ENCODE measurements at regions not wholly inside any gene's neighbourhood (a gene's known extent, or its start where the extent isn't known, plus 50 kb on each side); places are given as distances from the start of the nearest gene placed in this dataset.

DNA sequence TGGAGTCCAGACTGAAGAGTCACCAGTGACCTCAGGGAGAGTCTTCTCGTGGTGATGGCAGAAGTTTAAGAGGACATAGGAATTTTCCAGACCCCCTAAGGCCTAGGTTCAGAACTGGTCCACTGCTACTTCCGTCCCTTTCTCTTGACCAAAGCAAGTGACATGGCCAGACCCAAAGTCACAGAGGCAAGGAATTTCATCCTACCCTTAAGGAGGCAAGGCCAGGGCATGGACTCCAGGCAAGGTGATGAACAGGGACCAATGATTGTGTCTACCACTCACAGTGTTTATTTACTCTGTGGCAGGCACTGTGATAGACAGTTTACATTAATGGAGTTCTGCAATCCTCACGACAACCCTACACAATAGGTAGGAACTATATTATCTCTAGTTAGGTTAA lies 265.1 kb downstream of the GLI2 start:
- H3K27ac Mint-ChIP-seq: no peak overlapping the region
- H3K4me1 Mint-ChIP-seq: peaks cover 6% of the 10 kb centered on the region
- H3K36me3 Mint-ChIP-seq (ENCODE audit: low read depth): no peaks in the 10 kb centered on the region
- TF ChIP-seq, protein P1, sequence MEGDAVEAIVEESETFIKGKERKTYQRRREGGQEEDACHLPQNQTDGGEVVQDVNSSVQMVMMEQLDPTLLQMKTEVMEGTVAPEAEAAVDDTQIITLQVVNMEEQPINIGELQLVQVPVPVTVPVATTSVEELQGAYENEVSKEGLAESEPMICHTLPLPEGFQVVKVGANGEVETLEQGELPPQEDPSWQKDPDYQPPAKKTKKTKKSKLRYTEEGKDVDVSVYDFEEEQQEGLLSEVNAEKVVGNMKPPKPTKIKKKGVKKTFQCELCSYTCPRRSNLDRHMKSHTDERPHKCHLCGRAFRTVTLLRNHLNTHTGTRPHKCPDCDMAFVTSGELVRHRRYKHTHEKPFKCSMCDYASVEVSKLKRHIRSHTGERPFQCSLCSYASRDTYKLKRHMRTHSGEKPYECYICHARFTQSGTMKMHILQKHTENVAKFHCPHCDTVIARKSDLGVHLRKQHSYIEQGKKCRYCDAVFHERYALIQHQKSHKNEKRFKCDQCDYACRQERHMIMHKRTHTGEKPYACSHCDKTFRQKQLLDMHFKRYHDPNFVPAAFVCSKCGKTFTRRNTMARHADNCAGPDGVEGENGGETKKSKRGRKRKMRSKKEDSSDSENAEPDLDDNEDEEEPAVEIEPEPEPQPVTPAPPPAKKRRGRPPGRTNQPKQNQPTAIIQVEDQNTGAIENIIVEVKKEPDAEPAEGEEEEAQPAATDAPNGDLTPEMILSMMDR (IDR thresholded peaks at IDR 0.05; ENCODE audit: unreplicated experiment in 3 of 3): no peak
- no peaks in the 10 kb centered on the region for H3K9me3 Mint-ChIP-seq
- no peak overlapping the region for H3K4me3 Mint-ChIP-seq
- H3K27me3 Mint-ChIP-seq (ENCODE audit: low read depth): peaks cover 15% of the 10 kb centered on the region

DNA sequence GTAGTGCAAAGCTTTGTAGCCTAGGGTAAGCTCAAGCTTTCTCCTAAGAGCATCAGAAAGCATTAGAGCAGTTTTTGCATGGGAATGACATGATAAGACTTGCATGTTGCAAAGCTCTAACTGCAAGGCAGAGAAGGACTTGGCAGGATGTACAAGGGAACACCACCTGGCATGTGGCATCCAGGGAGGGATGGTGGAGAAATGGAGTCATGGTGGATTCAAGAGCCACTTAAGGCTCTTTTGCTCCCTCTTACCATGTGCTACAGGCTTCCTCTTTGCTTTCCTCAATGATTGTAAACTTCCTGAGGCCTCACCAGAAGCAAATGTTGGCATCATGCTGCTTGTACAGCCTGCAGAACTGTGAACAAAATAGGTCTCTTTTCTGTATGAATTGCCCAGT lies 266.0 kb downstream of the GLI2 start:
- H3K4me3 Mint-ChIP-seq: no peak overlapping the region
- H3K4me1 Mint-ChIP-seq: peaks cover 11% of the 10 kb centered on the region
- TF ChIP-seq, protein P1 (IDR thresholded peaks at IDR 0.05; ENCODE audit: unreplicated experiment in 3 of 3): no peak
- peaks cover 22% of the 10 kb centered on the region for H3K27me3 Mint-ChIP-seq (ENCODE audit: low read depth)
- no peaks in the 10 kb centered on the region for H3K36me3 Mint-ChIP-seq (ENCODE audit: low read depth)
- H3K27ac Mint-ChIP-seq: no peak overlapping the region
- peaks cover 2% of the 10 kb centered on the region for H3K9me3 Mint-ChIP-seq

DNA sequence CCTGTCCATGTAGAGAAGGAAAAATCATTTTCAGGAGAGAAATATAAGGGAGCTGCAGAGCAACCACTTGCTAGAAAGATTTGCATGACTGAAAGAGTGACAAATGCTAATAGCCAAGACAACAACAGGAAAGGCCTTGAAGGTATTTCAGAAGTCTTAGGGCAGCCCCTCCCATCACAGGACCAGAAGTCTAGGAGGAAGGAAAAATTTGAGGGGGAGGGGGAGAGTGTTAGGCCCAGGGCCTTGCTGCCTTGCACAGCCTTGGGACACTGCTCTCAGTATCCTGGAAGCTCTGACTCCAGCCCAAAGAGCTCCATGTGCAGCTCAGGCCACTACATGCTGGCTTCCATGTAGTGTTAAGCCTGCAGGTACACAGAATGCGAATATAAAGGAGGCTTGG lies 266.9 kb downstream of the GLI2 start:
- H3K9me3 Mint-ChIP-seq: peaks cover 2% of the 10 kb centered on the region

DNA sequence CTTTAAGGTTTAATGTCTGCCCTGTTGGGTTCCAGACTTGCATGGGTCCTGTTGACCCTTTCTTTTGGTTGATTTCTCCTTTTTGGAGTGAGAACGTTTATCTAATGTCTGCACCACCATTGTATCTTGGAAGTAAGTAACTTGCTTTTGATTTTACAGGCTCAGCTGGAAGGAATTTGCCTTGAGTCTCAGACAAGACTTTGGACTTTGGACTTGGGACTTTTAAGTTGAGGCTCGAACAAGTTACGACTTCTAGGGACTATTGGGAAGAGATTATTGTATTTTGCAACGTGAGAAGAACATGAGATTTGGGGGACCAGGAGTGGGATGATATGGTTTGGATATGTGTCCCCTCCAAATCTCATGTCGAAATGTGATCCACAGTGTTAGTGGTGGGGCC lies 267.7 kb downstream of the GLI2 start:
- peaks cover 5% of the 10 kb centered on the region for H3K9me3 Mint-ChIP-seq
- peaks cover 11% of the 10 kb centered on the region for H3K4me1 Mint-ChIP-seq
- H3K36me3 Mint-ChIP-seq (ENCODE audit: low read depth): no peaks in the 10 kb centered on the region
- no peak overlapping the region for H3K4me3 Mint-ChIP-seq
- H3K27me3 Mint-ChIP-seq (ENCODE audit: low read depth): peaks cover 32% of the 10 kb centered on the region
- TF ChIP-seq, protein P1 (IDR thresholded peaks at IDR 0.05; ENCODE audit: unreplicated experiment in 3 of 3): no peak
- H3K27ac Mint-ChIP-seq: no peak overlapping the region

More for the DNA sequence above, 266.9 kb downstream of the GLI2 start:
- peaks cover 11% of the 10 kb centered on the region for H3K4me1 Mint-ChIP-seq
- H3K27me3 Mint-ChIP-seq (ENCODE audit: low read depth): peaks cover 28% of the 10 kb centered on the region
- no peaks in the 10 kb centered on the region for H3K36me3 Mint-ChIP-seq (ENCODE audit: low read depth)
- H3K4me3 Mint-ChIP-seq: no peak overlapping the region
- TF ChIP-seq, protein P1 (IDR thresholded peaks at IDR 0.05; ENCODE audit: unreplicated experiment in 3 of 3): no peak
- H3K27ac Mint-ChIP-seq: no peak overlapping the region

DNA sequence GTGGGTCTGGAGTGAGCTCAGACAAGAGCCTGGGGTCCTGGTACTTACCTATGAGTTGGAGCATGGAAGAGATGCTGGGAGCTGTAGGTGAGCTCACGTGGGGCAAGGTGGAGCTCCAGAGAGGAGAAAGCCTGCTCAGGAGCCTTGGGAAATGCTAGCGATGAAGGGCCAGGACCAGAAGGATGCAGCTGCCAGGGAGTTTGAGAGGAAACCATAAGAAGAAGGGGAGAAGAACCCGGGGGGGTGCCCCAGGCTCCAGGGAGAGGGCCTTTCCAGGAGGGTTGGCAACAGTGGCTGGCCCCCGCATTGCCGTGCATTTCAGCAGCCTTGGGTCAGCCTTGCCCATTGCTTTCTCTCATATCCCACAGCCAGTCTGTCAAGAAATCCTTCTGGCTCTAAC lies 268.7 kb downstream of the GLI2 start:
- peaks cover 38% of the 10 kb centered on the region for H3K27me3 Mint-ChIP-seq (ENCODE audit: low read depth)
- no peak overlapping the region for H3K4me3 Mint-ChIP-seq
- peaks cover 12% of the 10 kb centered on the region for H3K9me3 Mint-ChIP-seq
- H3K27ac Mint-ChIP-seq: no peak overlapping the region
- H3K36me3 Mint-ChIP-seq (ENCODE audit: low read depth): no peaks in the 10 kb centered on the region
- peaks cover 11% of the 10 kb centered on the region for H3K4me1 Mint-ChIP-seq
- TF ChIP-seq, protein P1 (IDR thresholded peaks at IDR 0.05; ENCODE audit: unreplicated experiment in 3 of 3): no peak

DNA sequence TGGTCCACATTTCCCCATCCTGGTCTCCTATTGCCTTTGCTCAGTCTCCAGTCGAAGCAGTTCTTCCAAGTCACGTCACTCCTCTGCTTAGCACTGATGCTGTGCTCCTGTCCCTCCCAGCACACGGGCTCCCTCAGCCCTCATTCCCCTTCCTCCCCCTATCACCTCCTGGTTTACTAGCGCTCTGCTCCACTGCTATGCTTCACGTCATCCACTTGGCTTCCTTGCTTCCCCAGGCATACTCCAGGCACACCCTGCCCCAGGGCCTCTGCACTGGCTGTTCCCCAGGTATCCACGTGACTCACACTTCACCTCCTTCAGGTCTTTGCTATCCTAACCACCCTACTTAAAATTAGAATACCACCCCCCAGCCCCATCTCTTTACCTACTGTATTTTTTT lies 269.3 kb downstream of the GLI2 start:
- no peak overlapping the region for H3K4me3 Mint-ChIP-seq
- H3K36me3 Mint-ChIP-seq (ENCODE audit: low read depth): no peaks in the 10 kb centered on the region
- H3K27ac Mint-ChIP-seq: no peak overlapping the region
- peaks cover 38% of the 10 kb centered on the region for H3K27me3 Mint-ChIP-seq (ENCODE audit: low read depth)
- H3K4me1 Mint-ChIP-seq: peaks cover 11% of the 10 kb centered on the region
- TF ChIP-seq, protein P1 (IDR thresholded peaks at IDR 0.05; ENCODE audit: unreplicated experiment in 3 of 3): no peak
- H3K9me3 Mint-ChIP-seq: peaks cover 17% of the 10 kb centered on the region

Data from nephron (organoid).